ENCODE measurements at regions not wholly inside any gene's neighbourhood (a gene's known extent, or its start where the extent isn't known, plus 50 kb on each side); places are given as distances from the start of the nearest gene placed in this dataset.

GRCh38 chr13:73681779-73682178 lies 452.4 kb downstream of the KLF12 start:
- no peak for DNase-seq (ENCODE audit: extremely low read depth in 1 of 11, low read depth in 9 of 11, low spot score in 4 of 11)

GRCh38 chr13:73681015-73681414 lies 453.2 kb downstream of the KLF12 start:
- DNase-seq (ENCODE audit: extremely low read depth in 1 of 11, low read depth in 9 of 11, low spot score in 4 of 11): no peak

- no peak for DNase-seq (ENCODE audit: extremely low read depth in 1 of 11, low read depth in 9 of 11, low spot score in 4 of 11)
Measured at GRCh38 chr13:73677048-73677601, 457.1 kb downstream of the KLF12 start.

- DNase-seq (ENCODE audit: extremely low read depth in 1 of 11, low read depth in 9 of 11, low spot score in 4 of 11): no peak
Measured at GRCh38 chr13:73676550-73677047, 457.6 kb downstream of the KLF12 start.

GRCh38 chr13:73675821-73676220 lies 458.4 kb downstream of the KLF12 start:
- DNase-seq (ENCODE audit: extremely low read depth in 1 of 11, low read depth in 9 of 11, low spot score in 4 of 11): no peak

- no peak for DNase-seq (ENCODE audit: extremely low read depth in 1 of 11, low read depth in 9 of 11, low spot score in 4 of 11)
Measured at GRCh38 chr13:73674570-73674969, 459.6 kb downstream of the KLF12 start.

- DNase-seq (ENCODE audit: extremely low read depth in 1 of 11, low read depth in 9 of 11, low spot score in 4 of 11): no peak
Measured at GRCh38 chr13:73673931-73674330, 460.3 kb downstream of the KLF12 start.

- DNase-seq (ENCODE audit: extremely low read depth in 1 of 11, low read depth in 9 of 11, low spot score in 4 of 11): peak in 2 of 11 donors; percentile 29 to 30
Measured at GRCh38 chr13:73672492-73672891, 461.7 kb downstream of the KLF12 start.

GRCh38 chr13:73671732-73672131 lies 462.5 kb downstream of the KLF12 start:
- DNase-seq (ENCODE audit: extremely low read depth in 1 of 11, low read depth in 9 of 11, low spot score in 4 of 11): no peak

- no peak for DNase-seq (ENCODE audit: extremely low read depth in 1 of 11, low read depth in 9 of 11, low spot score in 4 of 11)
Measured at GRCh38 chr13:73671011-73671410, 463.2 kb downstream of the KLF12 start.

- no peak for DNase-seq (ENCODE audit: extremely low read depth in 1 of 11, low read depth in 9 of 11, low spot score in 4 of 11)
Measured at GRCh38 chr13:73667756-73668155, 466.4 kb downstream of the KLF12 start.

GRCh38 chr13:73665261-73665660 lies 468.9 kb downstream of the KLF12 start:
- DNase-seq (ENCODE audit: extremely low read depth in 1 of 11, low read depth in 9 of 11, low spot score in 4 of 11): no peak

- no peak for DNase-seq (ENCODE audit: extremely low read depth in 1 of 11, low read depth in 9 of 11, low spot score in 4 of 11)
Measured at GRCh38 chr13:73664851-73665250, 469.4 kb downstream of the KLF12 start.

- DNase-seq (ENCODE audit: extremely low read depth in 1 of 11, low read depth in 9 of 11, low spot score in 4 of 11): no peak
Measured at GRCh38 chr13:73662833-73663232, 471.4 kb downstream of the KLF12 start.

GRCh38 chr13:73661687-73662425 lies 472.3 kb downstream of the KLF12 start:
- no peak for DNase-seq (ENCODE audit: extremely low read depth in 1 of 11, low read depth in 9 of 11, low spot score in 4 of 11)

GRCh38 chr13:73661066-73661465 lies 473.1 kb downstream of the KLF12 start:
- DNase-seq (ENCODE audit: extremely low read depth in 1 of 11, low read depth in 9 of 11, low spot score in 4 of 11): no peak

GRCh38 chr13:73658639-73659038 lies 475.6 kb downstream of the KLF12 start:
- no peak for DNase-seq (ENCODE audit: extremely low read depth in 1 of 11, low read depth in 9 of 11, low spot score in 4 of 11)

GRCh38 chr13:73657821-73658540 lies 476.2 kb downstream of the KLF12 start:
- peak in 1 of 11 donors; percentile 31 for DNase-seq (ENCODE audit: extremely low read depth in 1 of 11, low read depth in 9 of 11, low spot score in 4 of 11)

- DNase-seq (ENCODE audit: extremely low read depth in 1 of 11, low read depth in 9 of 11, low spot score in 4 of 11): no peak
Measured at GRCh38 chr13:73656863-73657262, 477.3 kb downstream of the KLF12 start.

GRCh38 chr13:73653688-73654087 lies 480.5 kb downstream of the KLF12 start:
- no peak for DNase-seq (ENCODE audit: extremely low read depth in 1 of 11, low read depth in 9 of 11, low spot score in 4 of 11)

All from renal cortex interstitium (tissue), 11 donors.